Colon (tissue), 2 donors: ENCODE measurements at regions not wholly inside any gene's neighbourhood (a gene's known extent, or its start where the extent isn't known, plus 50 kb on each side); places are given as distances from the start of the nearest gene placed in this dataset.
"Not testable (repeated sequence)": the region's sequence is repeated elsewhere in the genome, so short reads cannot be mapped to it uniquely, and the experiment has no call there.

Experiments used
- FAIRE-seq: peaks from 2 replicates; lab custom pipeline; 2012; peaks lifted over from hg19 to GRCh38; lab: Jason Lieb, UNC
- donor health status: control.
- donor health status: control.

- no peak for FAIRE-seq
Observed at GRCh38 chrX:113919387-113919786, 664.5 kb upstream of the HTR2C start.

- no peak for FAIRE-seq
Observed at GRCh38 chrX:113906168-113906567, 677.7 kb upstream of the HTR2C start.

- FAIRE-seq = no peak
Observed at GRCh38 chrX:113892891-113893290, 691.0 kb upstream of the HTR2C start.

- FAIRE-seq = no peak
Observed at GRCh38 chrX:113892401-113892800, 691.5 kb upstream of the HTR2C start.

GRCh38 chrX:113873056-113873455, 710.8 kb upstream of the HTR2C start:
- no peak for FAIRE-seq

GRCh38 chrX:113868711-113869110, 715.2 kb upstream of the HTR2C start:
- peak; percentile 75 for FAIRE-seq

- no peak for FAIRE-seq
Observed at GRCh38 chrX:113868177-113868576, 715.7 kb upstream of the HTR2C start.

- FAIRE-seq = no peak
Observed at GRCh38 chrX:113849408-113849807, 734.5 kb upstream of the HTR2C start.

GRCh38 chrX:113833096-113834055, 750.5 kb upstream of the HTR2C start:
- FAIRE-seq = no peak

- FAIRE-seq = no peak
Observed at GRCh38 chrX:113828470-113828869, 755.4 kb upstream of the HTR2C start.

- FAIRE-seq = peak; percentile 70
Observed at GRCh38 chrX:113818346-113818745, 765.5 kb upstream of the HTR2C start.

GRCh38 chrX:113804819-113805218, 779.1 kb upstream of the HTR2C start:
- FAIRE-seq = no peak

GRCh38 chrX:113804291-113804690, 779.6 kb upstream of the HTR2C start:
- no peak for FAIRE-seq

- no peak for FAIRE-seq
Observed at GRCh38 chrX:113802837-113803236, 781.0 kb upstream of the HTR2C start.

GRCh38 chrX:113800955-113801354, 782.9 kb upstream of the HTR2C start:
- peak; percentile 21 for FAIRE-seq

GRCh38 chrX:113793563-113793962, 790.3 kb upstream of the HTR2C start:
- FAIRE-seq = no peak

- no peak for FAIRE-seq
Observed at GRCh38 chrX:113790987-113791386, 792.9 kb upstream of the HTR2C start.

GRCh38 chrX:113784754-113785153, 799.1 kb upstream of the HTR2C start:
- not testable (repeated sequence) for FAIRE-seq

- no peak for FAIRE-seq
Observed at GRCh38 chrX:113770806-113771205, 813.1 kb upstream of the HTR2C start.

GRCh38 chrX:113770071-113770470, 813.8 kb upstream of the HTR2C start:
- no peak for FAIRE-seq

- FAIRE-seq = peak; percentile 57
Observed at GRCh38 chrX:113759422-113759821, 824.5 kb upstream of the HTR2C start.

- FAIRE-seq = peak; percentile 14
Observed at GRCh38 chrX:113747274-113747973, 836.5 kb upstream of the HTR2C start.

GRCh38 chrX:113743069-113743468, 840.8 kb upstream of the HTR2C start:
- no peak for FAIRE-seq
